ENCODE measurements at regions not wholly inside any gene's neighbourhood (a gene's known extent, or its start where the extent isn't known, plus 50 kb on each side); places are given as distances from the start of the nearest gene placed in this dataset.

- FAIRE-seq (no peak), DNase-seq (ENCODE audit: low read depth) (no peak)
- Histone ChIP-seq H3K27me3 (ENCODE audit: insufficient read depth, low read length) (no peaks in the 10 kb centered on the region), H3K4me1 (ENCODE audit: insufficient read depth, low read length) (no peaks in the 10 kb centered on the region), H2AFZ (ENCODE audit: low read depth, low read length) (no peak overlapping the region), H3K9me3 (ENCODE audit: insufficient read depth, low read depth, low read length) (no peaks in the 10 kb centered on the region), H3K27ac (ENCODE audit: low read depth, low read length) (no peak overlapping the region), H4K20me1 (ENCODE audit: insufficient read depth, low read length) (no peaks in the 10 kb centered on the region), H3K9ac (ENCODE audit: low read length) (no peak overlapping the region), H3K4me2 (ENCODE audit: low read length) (no peak overlapping the region), H3K79me2 (ENCODE audit: insufficient read depth, low read length) (no peaks in the 10 kb centered on the region), H3K4me3 (ENCODE audit: insufficient read depth, low read depth, low read length) (no peak overlapping the region), H3K36me3 (ENCODE audit: insufficient read depth, low read length) (no peaks in the 10 kb centered on the region)
- Mint-ChIP-seq H3K4me1 (ENCODE audit: low read depth, unreplicated experiment) (no peaks in the 10 kb centered on the region), H3K4me3 (ENCODE audit: unreplicated experiment) (no peak overlapping the region), H3K27me3 (ENCODE audit: low read depth, unreplicated experiment) (no peaks in the 10 kb centered on the region), H3K36me3 (ENCODE audit: low read depth, unreplicated experiment) (no peaks in the 10 kb centered on the region), H3K9me3 (ENCODE audit: unreplicated experiment) (peaks cover 2% of the 10 kb centered on the region), H3K27ac (ENCODE audit: unreplicated experiment) (no peak overlapping the region)
- TF ChIP-seq EZH2 (IDR thresholded peaks at IDR 0.05; ENCODE audit: insufficient read depth, low read length) (no peak), CTCF (IDR thresholded peaks at IDR 0.05; ENCODE audit: insufficient read depth, low read depth, low read length) (no peak)
These were observed 706.1 kb upstream of the EPHA5 start for GRCh38 chr4:66376396-66376795.

GRCh38 chr4:66373268-66373667 lies 703.0 kb upstream of the EPHA5 start:
- FAIRE-seq, result no peak
- no peak for DNase-seq (ENCODE audit: low read depth)

More at GRCh38 chr4:66373268-66373667, 703.0 kb upstream of the EPHA5 start:
- Mint-ChIP-seq H3K27me3 (ENCODE audit: low read depth, unreplicated experiment) (no peaks in the 10 kb centered on the region), H3K4me1 (ENCODE audit: low read depth, unreplicated experiment) (no peaks in the 10 kb centered on the region), H3K27ac (ENCODE audit: unreplicated experiment) (no peak overlapping the region), H3K36me3 (ENCODE audit: low read depth, unreplicated experiment) (no peaks in the 10 kb centered on the region), H3K9me3 (ENCODE audit: unreplicated experiment) (no peaks in the 10 kb centered on the region), H3K4me3 (ENCODE audit: unreplicated experiment) (no peak overlapping the region)
- no peak overlapping the region for H3K27ac ChIP-seq (ENCODE audit: low read depth, low read length)
- no peaks in the 10 kb centered on the region for H3K79me2 ChIP-seq (ENCODE audit: insufficient read depth, low read length)
- no peak for TF ChIP-seq EZH2 (IDR thresholded peaks at IDR 0.05; ENCODE audit: insufficient read depth, low read length)
- no peak for TF ChIP-seq CTCF (IDR thresholded peaks at IDR 0.05; ENCODE audit: insufficient read depth, low read depth, low read length)
- H3K4me1 ChIP-seq (ENCODE audit: insufficient read depth, low read length), result no peaks in the 10 kb centered on the region
- H2AFZ ChIP-seq (ENCODE audit: low read depth, low read length), result no peak overlapping the region
- H3K27me3 ChIP-seq (ENCODE audit: insufficient read depth, low read length), result no peaks in the 10 kb centered on the region
- H3K4me3 ChIP-seq (ENCODE audit: insufficient read depth, low read depth, low read length), result no peak overlapping the region
- H3K9ac ChIP-seq (ENCODE audit: low read length), result no peak overlapping the region
- H3K36me3 ChIP-seq (ENCODE audit: insufficient read depth, low read length), result no peaks in the 10 kb centered on the region
- no peak overlapping the region for H3K4me2 ChIP-seq (ENCODE audit: low read length)
- no peaks in the 10 kb centered on the region for H3K9me3 ChIP-seq (ENCODE audit: insufficient read depth, low read depth, low read length)
- no peaks in the 10 kb centered on the region for H4K20me1 ChIP-seq (ENCODE audit: insufficient read depth, low read length)

Data from astrocyte (in vitro differentiated cells and primary cell).